ENCODE measurements at regions not wholly inside any gene's neighbourhood (a gene's known extent, or its start where the extent isn't known, plus 50 kb on each side); places are given as distances from the start of the nearest gene placed in this dataset.

DNA sequence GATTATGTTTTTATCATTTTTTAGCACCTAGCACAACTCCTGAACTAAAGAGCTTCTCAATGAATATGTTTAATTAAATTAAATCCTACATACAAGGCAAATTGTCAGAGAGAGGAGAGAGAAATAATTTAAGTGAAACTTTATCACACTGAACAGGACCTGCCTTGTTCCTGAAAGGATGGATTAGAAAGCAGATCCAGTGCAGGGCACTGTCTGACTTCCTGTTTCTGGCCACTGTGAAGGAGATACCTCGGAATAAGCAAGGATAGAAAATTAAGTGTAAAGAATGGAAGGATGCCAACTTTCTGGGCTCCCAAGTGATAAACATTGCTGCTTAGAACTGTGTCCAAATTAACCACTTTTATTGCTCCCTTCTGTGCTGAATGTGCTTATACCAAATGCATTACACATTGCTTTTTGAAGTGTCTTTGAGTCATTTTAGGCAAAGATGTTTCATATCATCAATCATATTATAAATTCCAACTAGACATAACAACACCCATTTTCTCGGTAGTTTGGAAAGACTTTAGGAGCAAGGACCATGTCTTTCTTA is 89.1 kb upstream of the SPDL1 start:
- Mint-ChIP-seq H3K4me1 (no peaks in the 10 kb centered on the region), H3K4me3 (no peak overlapping the region), H3K27ac (no peak overlapping the region), H3K36me3 (ENCODE audit: low read depth) (no peaks in the 10 kb centered on the region), H3K27me3 (peaks cover 32% of the 10 kb centered on the region)
- no peak for DNase-seq
- no peaks in the 10 kb centered on the region for H3K9me3 ChIP-seq (ENCODE audit: control insufficient read depth, low read length, poor library complexity, severe bottlenecking)
- ATAC-seq = no peak

DNA sequence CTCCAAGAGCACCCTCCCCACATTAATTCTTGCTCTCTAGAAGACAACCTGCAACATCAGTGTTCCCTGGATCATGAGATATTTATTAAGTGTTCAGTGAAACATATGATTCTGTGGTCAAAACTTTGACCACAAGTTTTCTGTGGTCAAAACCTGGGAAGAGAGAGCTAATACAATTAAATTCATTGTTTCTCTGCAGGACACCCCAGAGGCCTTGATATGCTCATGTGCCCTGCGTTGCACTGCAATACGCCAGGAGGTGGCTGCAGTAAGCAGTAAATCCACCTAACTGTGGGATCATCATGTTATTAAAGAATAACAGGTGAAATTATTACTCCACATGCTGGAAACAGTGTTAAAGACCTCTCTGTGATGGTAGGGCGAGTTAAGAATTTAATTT is 109.3 kb upstream of the SPDL1 start:
- DNase-seq (no peak), ATAC-seq (no peak)
- H3K9me3 ChIP-seq (ENCODE audit: control insufficient read depth, low read length, poor library complexity, severe bottlenecking) = no peaks in the 10 kb centered on the region
- no peaks in the 10 kb centered on the region for H3K36me3 Mint-ChIP-seq (ENCODE audit: low read depth)
- H3K4me3 Mint-ChIP-seq = no peak overlapping the region
- peaks cover 32% of the 10 kb centered on the region for H3K27me3 Mint-ChIP-seq
- H3K4me1 Mint-ChIP-seq = no peaks in the 10 kb centered on the region
- no peak overlapping the region for H3K27ac Mint-ChIP-seq

DNA sequence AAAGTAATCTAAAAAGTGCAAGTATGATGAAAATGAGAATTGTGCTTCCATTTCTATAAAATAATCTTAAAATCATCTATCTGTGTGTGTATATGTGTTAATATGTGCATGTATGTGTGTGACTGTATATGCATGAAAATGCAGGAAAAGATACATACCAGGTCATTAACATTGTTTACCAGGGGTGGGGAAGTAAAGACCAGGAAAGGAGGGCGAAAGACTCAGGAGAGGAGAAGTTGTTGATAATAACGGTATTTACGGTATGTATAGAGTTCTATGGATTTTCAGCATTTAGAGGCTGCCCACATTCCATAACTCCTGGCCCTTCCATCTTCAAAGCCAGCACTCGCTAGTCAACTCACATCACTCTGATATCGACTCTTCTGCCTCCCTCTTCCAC is 111.0 kb upstream of the SPDL1 start:
- peaks cover 32% of the 10 kb centered on the region for H3K27me3 Mint-ChIP-seq
- no peak overlapping the region for H3K4me3 Mint-ChIP-seq
- DNase-seq (no peak), ATAC-seq (no peak)
- H3K27ac Mint-ChIP-seq = no peak overlapping the region
- no peaks in the 10 kb centered on the region for H3K4me1 Mint-ChIP-seq
- no peaks in the 10 kb centered on the region for H3K36me3 Mint-ChIP-seq (ENCODE audit: low read depth)
- no peaks in the 10 kb centered on the region for H3K9me3 ChIP-seq (ENCODE audit: control insufficient read depth, low read length, poor library complexity, severe bottlenecking)

DNA sequence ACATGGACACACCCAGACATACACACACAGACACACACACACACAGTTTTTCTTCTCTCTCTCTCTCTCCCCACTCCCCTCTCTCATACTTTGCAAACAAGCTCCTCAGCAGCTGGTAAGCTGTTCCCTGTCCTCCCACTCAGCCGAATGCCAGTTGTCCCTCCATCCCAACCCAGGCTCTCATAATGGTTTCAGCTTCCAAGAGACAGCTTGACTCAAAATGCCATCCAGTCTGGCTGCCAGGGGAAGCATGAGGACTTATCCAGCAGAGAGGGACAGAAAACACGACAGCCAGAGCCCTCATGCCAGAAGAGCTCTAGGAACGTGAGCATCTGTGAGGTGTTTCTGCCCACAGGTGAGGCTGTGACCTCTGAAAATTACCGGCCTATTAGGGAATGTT is 112.6 kb upstream of the SPDL1 start:
- ATAC-seq = no peak
- H3K9me3 ChIP-seq (ENCODE audit: control insufficient read depth, low read length, poor library complexity, severe bottlenecking) = no peaks in the 10 kb centered on the region
- H3K4me3 Mint-ChIP-seq = no peak overlapping the region
- H3K27me3 Mint-ChIP-seq = peaks cover 32% of the 10 kb centered on the region
- DNase-seq = no peak
- no peaks in the 10 kb centered on the region for H3K36me3 Mint-ChIP-seq (ENCODE audit: low read depth)
- H3K27ac Mint-ChIP-seq = no peak overlapping the region
- no peaks in the 10 kb centered on the region for H3K4me1 Mint-ChIP-seq

DNA sequence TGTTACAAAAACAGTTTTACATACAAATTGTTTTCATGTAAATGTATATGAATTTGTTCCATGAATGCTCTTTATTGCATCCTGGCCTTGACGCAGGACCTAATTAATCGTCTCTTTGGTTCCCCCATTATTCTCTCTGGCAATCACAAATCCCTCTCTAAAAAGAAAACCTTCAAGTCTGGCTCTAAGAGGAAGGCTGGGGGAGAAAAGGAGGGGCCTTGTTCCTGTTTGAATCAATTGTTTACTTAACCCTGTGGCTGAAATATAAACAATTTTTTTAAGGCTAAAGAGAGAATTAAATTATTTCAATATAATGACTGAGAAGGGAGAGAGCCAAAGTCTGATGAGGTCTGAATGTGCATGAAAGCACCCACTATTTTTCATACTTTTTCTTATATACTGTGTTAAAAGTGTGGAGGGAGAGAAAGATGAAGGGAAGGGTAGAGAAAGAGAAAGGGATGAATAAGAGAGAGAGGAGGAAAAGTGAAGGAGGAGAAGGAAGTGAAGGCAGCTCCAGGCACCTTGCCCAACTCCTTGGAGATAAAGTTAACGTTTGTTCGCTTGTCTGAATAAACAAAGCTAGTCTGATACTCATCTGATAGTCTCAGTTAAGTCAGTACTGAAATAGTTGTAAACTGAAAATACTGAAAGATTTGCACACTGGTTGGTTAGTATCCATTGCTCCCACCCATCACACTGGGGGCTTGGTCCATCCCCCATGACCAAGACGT is 116.4 kb upstream of the SPDL1 start:
- Mint-ChIP-seq H3K36me3 (ENCODE audit: low read depth) (no peaks in the 10 kb centered on the region), H3K4me3 (no peak overlapping the region), H3K27me3 (peaks cover 17% of the 10 kb centered on the region), H3K27ac (no peak overlapping the region), H3K4me1 (no peaks in the 10 kb centered on the region)
- no peak for ATAC-seq
- no peaks in the 10 kb centered on the region for H3K9me3 ChIP-seq (ENCODE audit: control insufficient read depth, low read length, poor library complexity, severe bottlenecking)
- DNase-seq = no peak

DNA sequence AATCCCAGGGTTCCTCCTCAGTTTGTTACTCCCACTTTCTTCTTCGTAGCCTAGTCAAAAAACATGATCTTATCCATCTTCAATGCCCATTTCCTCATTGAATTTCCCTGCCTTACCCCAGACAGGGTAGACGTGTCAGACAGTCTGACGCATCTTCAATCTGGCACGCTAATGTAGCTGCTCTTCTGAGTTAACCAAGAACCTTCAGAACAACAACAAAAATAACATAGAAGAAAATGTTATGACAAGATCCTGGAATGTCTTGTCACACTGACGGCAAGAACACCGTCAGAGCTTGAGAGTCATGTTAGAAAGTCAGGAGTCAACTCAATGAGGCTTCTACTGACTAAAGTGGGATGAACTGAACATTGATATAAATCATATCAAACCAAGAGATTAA is 122.7 kb upstream of the SPDL1 start:
- Mint-ChIP-seq H3K4me3 (no peak overlapping the region), H3K27ac (no peak overlapping the region), H3K36me3 (ENCODE audit: low read depth) (no peaks in the 10 kb centered on the region), H3K27me3 (peaks cover 21% of the 10 kb centered on the region), H3K4me1 (no peaks in the 10 kb centered on the region)
- ATAC-seq (no peak), DNase-seq (no peak)
- no peaks in the 10 kb centered on the region for H3K9me3 ChIP-seq (ENCODE audit: control insufficient read depth, low read length, poor library complexity, severe bottlenecking)

DNA sequence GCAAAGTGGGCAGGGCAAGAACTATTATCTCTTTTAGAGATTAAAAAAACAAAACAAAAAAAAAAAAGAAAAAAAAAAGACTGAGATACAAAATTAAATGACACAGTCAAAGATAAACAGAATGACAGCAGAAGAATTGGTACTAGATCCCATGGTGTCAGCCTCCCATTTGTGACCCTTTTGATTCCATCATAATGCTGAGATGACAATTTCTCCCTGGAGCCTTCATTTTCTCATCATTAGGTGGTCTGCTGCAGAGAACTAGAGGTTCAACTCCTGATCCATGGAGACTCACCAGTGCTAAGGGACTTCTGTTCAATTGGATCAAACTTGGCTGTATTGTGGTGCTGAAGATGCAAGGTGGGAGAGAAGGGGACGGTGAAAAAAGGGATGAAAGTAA is 123.5 kb upstream of the SPDL1 start:
- Mint-ChIP-seq H3K4me1 (no peaks in the 10 kb centered on the region), H3K27me3 (peaks cover 21% of the 10 kb centered on the region), H3K27ac (no peak overlapping the region), H3K36me3 (ENCODE audit: low read depth) (no peaks in the 10 kb centered on the region), H3K4me3 (no peak overlapping the region)
- H3K9me3 ChIP-seq (ENCODE audit: control insufficient read depth, low read length, poor library complexity, severe bottlenecking) = no peaks in the 10 kb centered on the region
- no peak for ATAC-seq
- DNase-seq = no peak

DNA sequence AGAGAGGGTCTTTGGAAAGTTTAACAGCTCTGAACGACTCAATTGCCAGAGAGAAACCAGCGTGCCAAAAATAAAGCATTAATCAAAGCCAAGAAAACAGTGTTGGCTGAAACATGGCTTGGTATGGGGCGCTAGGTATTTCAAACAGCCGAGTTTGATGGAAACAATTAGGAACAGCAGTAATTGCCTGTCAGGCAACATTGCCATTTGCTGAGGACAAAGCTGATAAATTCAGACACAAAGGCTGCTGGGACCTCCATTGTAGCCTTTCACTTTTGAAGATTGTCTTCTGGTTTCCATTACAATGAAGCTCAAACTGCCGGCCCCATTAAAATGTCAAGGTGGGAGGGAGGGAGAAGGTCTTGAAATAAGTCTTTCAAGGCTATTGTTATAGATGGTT is 125.4 kb upstream of the SPDL1 start:
- no peaks in the 10 kb centered on the region for H3K9me3 ChIP-seq (ENCODE audit: control insufficient read depth, low read length, poor library complexity, severe bottlenecking)
- DNase-seq = no peak
- no peaks in the 10 kb centered on the region for H3K36me3 Mint-ChIP-seq (ENCODE audit: low read depth)
- H3K4me3 Mint-ChIP-seq = no peak overlapping the region
- ATAC-seq = no peak
- peaks cover 28% of the 10 kb centered on the region for H3K27me3 Mint-ChIP-seq
- no peak overlapping the region for H3K27ac Mint-ChIP-seq
- no peaks in the 10 kb centered on the region for H3K4me1 Mint-ChIP-seq

DNA sequence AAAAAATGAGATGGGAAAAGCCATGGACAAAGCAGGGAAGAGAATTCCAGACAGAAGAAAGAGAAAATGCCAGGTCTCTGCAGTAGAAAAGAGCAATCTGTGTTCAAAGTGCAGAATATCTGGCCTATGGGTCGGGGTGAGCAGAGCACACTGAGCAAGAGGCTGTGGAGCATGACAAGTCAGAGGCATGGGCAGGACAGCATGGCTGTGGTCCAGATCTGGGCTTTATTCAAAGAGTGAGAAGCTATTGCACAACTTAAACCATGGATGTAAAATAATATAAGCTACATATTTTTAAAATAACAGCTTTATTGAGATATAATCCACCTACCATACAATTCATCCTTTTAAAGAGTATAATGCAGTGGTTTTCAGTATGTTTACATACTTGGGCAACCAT is 133.1 kb upstream of the SPDL1 start:
- no peak for ATAC-seq
- H3K9me3 ChIP-seq (ENCODE audit: control insufficient read depth, low read length, poor library complexity, severe bottlenecking) = no peaks in the 10 kb centered on the region
- no peak for DNase-seq
- H3K27ac Mint-ChIP-seq = no peak overlapping the region
- H3K36me3 Mint-ChIP-seq (ENCODE audit: low read depth) = no peaks in the 10 kb centered on the region
- H3K27me3 Mint-ChIP-seq = peaks cover 20% of the 10 kb centered on the region
- H3K4me1 Mint-ChIP-seq = no peaks in the 10 kb centered on the region
- H3K4me3 Mint-ChIP-seq = no peak overlapping the region

DNA sequence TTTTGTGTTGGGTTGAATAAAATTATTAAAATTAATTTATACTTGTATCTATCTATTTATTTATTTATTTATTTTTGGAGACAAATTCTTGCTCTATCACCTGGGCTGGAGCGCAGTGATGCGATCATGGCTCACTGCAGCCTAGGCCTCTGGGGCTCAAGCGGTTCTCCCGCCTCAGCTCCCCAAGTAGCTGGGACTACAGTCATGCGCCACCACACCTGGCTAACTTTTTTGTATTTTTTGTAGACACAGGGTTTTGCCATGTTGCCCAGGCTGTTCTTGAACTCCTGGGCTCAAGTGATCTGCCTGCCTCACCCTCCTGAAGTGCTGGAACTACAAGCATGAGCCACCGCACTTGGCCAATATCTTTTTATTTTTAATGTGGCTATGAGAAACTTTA is 134.7 kb upstream of the SPDL1 start:
- peaks cover 18% of the 10 kb centered on the region for H3K27me3 Mint-ChIP-seq
- DNase-seq = no peak
- no peak for ATAC-seq
- H3K9me3 ChIP-seq (ENCODE audit: control insufficient read depth, low read length, poor library complexity, severe bottlenecking) = no peaks in the 10 kb centered on the region
- no peak overlapping the region for H3K27ac Mint-ChIP-seq
- no peaks in the 10 kb centered on the region for H3K36me3 Mint-ChIP-seq (ENCODE audit: low read depth)
- no peak overlapping the region for H3K4me3 Mint-ChIP-seq
- H3K4me1 Mint-ChIP-seq = no peaks in the 10 kb centered on the region

DNA sequence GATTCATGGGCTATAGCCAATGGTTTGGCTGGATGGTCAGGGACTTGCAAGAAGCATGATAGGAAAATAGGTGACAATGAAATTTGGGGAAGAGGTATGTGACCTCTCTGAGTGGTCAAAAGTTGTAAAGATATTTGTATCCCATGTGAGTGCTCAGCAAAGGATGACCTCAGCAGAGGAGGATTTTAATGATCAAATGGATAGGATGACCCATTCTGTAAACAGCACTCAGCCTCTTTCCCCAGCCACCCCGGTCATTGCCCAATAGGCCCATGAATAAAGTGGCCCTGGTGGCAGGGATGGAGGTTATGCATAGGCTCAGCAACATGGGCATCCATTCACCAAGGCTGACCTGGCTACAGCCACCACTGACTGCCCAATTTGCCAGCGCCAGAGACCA is 138.4 kb upstream of the SPDL1 start:
- H3K27ac Mint-ChIP-seq = no peak overlapping the region
- H3K36me3 Mint-ChIP-seq (ENCODE audit: low read depth) = no peaks in the 10 kb centered on the region
- no peaks in the 10 kb centered on the region for H3K4me1 Mint-ChIP-seq
- no peak overlapping the region for H3K4me3 Mint-ChIP-seq
- no peak for ATAC-seq
- DNase-seq = no peak
- no peaks in the 10 kb centered on the region for H3K9me3 ChIP-seq (ENCODE audit: control insufficient read depth, low read length, poor library complexity, severe bottlenecking)
- peaks cover 23% of the 10 kb centered on the region for H3K27me3 Mint-ChIP-seq

DNA sequence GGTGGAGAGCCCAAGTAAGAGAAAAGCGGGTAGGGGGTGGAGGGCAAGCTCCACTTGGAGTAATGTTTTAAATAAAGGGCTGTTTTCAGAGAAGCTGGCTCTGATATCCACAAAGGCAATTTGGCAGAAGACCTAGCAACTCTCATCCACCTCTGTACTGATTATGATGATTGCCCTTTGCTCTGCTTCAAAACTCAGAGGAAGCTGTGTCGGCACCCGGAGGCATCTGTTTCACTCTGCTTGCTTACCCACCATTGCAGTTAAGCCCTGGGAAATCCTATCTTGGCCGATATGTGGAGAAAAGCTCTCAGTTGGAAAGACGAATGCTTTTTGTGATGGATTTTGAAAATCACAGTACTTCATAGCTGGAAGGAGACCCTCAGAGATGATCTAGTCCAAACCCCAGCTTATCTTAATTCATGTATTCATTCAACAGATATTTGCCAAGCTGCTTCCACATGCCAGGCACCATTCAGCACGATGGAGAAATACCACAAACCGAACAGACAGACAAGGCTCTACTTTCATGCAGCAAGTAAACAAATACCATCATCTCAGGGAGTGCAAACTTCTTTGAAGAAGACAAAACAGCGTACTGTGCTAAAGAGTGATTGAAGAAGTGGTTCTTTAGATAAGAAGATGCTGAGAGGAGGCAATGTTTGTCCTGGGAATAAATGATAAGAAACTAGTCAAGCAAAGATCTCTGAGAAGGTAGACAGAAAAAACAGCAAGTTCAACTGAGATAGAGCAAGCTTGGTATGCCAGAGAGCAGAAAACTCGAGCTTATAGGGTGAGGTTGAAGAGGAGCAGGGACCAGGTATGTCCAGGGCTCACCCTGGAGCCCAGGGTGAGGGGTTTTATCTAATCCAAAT is 140.4 kb upstream of the SPDL1 start:
- Mint-ChIP-seq H3K27me3 (peaks cover 38% of the 10 kb centered on the region), H3K27ac (no peak overlapping the region), H3K4me3 (no peak overlapping the region), H3K4me1 (no peaks in the 10 kb centered on the region), H3K36me3 (ENCODE audit: low read depth) (no peaks in the 10 kb centered on the region)
- H3K9me3 ChIP-seq (ENCODE audit: control insufficient read depth, low read length, poor library complexity, severe bottlenecking) = no peaks in the 10 kb centered on the region
- DNase-seq (no peak), ATAC-seq (no peak)

DNA sequence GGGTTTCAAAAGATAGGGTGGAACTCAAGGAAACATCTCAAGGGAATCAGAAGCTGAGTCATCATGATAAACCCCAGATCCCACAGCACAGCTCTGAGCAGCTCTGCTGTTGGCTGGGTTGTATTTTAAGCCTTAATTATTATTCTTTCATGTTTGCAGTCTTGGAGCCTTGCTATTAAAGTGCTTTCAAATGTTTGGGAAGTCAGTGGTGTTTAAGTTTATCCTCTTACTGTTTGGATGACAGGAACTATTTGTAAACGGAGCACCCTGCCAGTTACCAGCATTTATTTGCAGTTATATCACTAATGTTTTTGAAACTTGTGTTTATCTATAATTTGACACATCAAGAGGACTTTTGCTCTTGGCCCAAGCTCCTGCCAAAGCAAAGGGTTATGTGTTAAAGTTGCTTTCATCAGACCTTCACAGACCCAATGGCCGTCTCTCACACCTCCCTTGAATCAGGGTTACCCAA is 141.1 kb upstream of the SPDL1 start:
- no peak for DNase-seq
- H3K27me3 Mint-ChIP-seq = peaks cover 45% of the 10 kb centered on the region
- no peak overlapping the region for H3K27ac Mint-ChIP-seq
- no peak for ATAC-seq
- no peaks in the 10 kb centered on the region for H3K9me3 ChIP-seq (ENCODE audit: control insufficient read depth, low read length, poor library complexity, severe bottlenecking)
- no peaks in the 10 kb centered on the region for H3K36me3 Mint-ChIP-seq (ENCODE audit: low read depth)
- no peak overlapping the region for H3K4me3 Mint-ChIP-seq
- no peaks in the 10 kb centered on the region for H3K4me1 Mint-ChIP-seq
